Neural crest cell (in vitro differentiated cells): ENCODE measurements at regions not wholly inside any gene's neighbourhood (a gene's known extent, or its start where the extent isn't known, plus 50 kb on each side); places are given as distances from the start of the nearest gene placed in this dataset.

Source experiments
- DNase-seq: peaks from one replicate; pipeline ENCODE4 v3.0.0; 2021; ENCODE audit warnings: low read depth, mixed read lengths, low spot score
- H3K27ac Mint-ChIP-seq: one replicate; pipeline ENCODE4 v1.8.0; 2021; ENCODE audit warnings: mild to moderate bottlenecking, mixed read lengths; ENCODE audit not compliant: unreplicated experiment
- H3K27me3 Mint-ChIP-seq: 2 replicates; pipeline ENCODE4 v1.8.0; 2021; ENCODE audit warnings: low read depth, mild to moderate bottlenecking, mixed read lengths
- H3K36me3 Mint-ChIP-seq: 2 replicates; pipeline ENCODE4 v1.8.0; 2021; ENCODE audit warnings: low read depth, mild to moderate bottlenecking, mixed read lengths
- H3K4me1 Mint-ChIP-seq: 2 replicates; pipeline ENCODE4 v1.8.0; 2021; ENCODE audit warnings: mixed read lengths
- H3K4me3 Mint-ChIP-seq: one replicate; pipeline ENCODE4 v1.8.0; 2021; ENCODE audit warnings: mild to moderate bottlenecking, mixed read lengths
- H3K9me3 Mint-ChIP-seq: 2 replicates; pipeline ENCODE4 v1.8.0; 2021; ENCODE audit warnings: mixed read lengths
- TF ChIP-seq, protein P1 (sequence below): fragments of 200-600 bp; sonication (generic); conservative IDR thresholded peaks from 2 replicates; pipeline ENCODE4 v1.5.0; 2021; ENCODE audit warnings: antibody characterized with exemption, mild to moderate bottlenecking

DNA sequence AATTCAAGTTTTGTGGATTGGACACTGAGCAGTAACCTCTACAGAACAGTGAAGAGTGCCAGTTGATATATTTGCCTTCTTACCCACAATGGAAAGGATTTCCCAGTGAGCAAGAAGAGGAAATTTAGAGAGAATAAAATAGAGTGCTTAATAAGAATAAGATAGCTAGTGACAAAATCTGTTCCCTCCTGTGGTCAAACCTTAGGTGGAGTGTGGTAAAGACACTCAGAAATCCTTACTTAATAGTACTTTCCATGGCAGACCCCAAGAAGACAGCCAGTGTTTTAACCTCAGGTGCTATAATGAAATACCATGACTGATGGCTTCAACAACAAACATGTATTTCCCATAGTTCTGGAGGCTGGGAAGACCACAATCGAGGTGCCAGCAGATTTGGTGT lies 108.4 kb upstream of the TNFAIP3 start:
- Mint-ChIP-seq H3K4me3 (no peak overlapping the region), H3K9me3 (peaks cover 9% of the 10 kb centered on the region), H3K27me3 (no peaks in the 10 kb centered on the region), H3K4me1 (no peaks in the 10 kb centered on the region), H3K36me3 (peaks cover 3% of the 10 kb centered on the region), H3K27ac (no peak overlapping the region)
- DNase-seq: no peak
- TF ChIP-seq, protein P1, sequence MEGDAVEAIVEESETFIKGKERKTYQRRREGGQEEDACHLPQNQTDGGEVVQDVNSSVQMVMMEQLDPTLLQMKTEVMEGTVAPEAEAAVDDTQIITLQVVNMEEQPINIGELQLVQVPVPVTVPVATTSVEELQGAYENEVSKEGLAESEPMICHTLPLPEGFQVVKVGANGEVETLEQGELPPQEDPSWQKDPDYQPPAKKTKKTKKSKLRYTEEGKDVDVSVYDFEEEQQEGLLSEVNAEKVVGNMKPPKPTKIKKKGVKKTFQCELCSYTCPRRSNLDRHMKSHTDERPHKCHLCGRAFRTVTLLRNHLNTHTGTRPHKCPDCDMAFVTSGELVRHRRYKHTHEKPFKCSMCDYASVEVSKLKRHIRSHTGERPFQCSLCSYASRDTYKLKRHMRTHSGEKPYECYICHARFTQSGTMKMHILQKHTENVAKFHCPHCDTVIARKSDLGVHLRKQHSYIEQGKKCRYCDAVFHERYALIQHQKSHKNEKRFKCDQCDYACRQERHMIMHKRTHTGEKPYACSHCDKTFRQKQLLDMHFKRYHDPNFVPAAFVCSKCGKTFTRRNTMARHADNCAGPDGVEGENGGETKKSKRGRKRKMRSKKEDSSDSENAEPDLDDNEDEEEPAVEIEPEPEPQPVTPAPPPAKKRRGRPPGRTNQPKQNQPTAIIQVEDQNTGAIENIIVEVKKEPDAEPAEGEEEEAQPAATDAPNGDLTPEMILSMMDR: no peak

- Mint-ChIP-seq H3K9me3 (peaks cover 9% of the 10 kb centered on the region), H3K36me3 (peaks cover 3% of the 10 kb centered on the region), H3K27me3 (no peaks in the 10 kb centered on the region), H3K27ac (no peak overlapping the region), H3K4me1 (no peaks in the 10 kb centered on the region), H3K4me3 (no peak overlapping the region)
- DNase-seq: no peak
- TF ChIP-seq, protein P1: no peak
Measured at GRCh38 chr6:137759624-137760023, 107.4 kb upstream of the TNFAIP3 start.

DNA sequence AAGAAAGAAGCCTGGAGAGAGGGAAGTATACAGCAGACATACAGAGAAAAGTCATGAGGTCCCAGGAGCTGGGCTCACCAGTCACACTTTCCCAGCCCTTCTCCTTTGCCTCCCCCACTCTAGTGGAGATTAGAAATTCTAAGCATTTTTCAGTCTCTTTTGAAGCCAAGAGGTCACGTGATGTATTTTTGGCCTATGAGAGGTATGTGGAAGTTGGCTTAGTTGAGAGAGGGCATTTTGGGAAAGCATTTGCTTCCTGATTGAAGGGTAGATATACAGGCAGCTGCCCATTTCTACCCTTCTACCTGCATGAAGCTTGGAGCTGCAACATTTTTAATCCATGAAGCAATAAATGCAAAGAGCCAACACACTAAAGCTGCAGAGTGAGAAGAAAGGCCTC lies 106.0 kb upstream of the TNFAIP3 start:
- H3K9me3 Mint-ChIP-seq: peaks cover 2% of the 10 kb centered on the region
- no peaks in the 10 kb centered on the region for H3K4me1 Mint-ChIP-seq
- H3K36me3 Mint-ChIP-seq: peaks cover 3% of the 10 kb centered on the region
- H3K27me3 Mint-ChIP-seq: no peaks in the 10 kb centered on the region
- no peak for DNase-seq
- H3K27ac Mint-ChIP-seq: no peak overlapping the region
- TF ChIP-seq, protein P1: no peak
- H3K4me3 Mint-ChIP-seq: no peak overlapping the region

- peaks cover 3% of the 10 kb centered on the region for H3K36me3 Mint-ChIP-seq
- no peak for DNase-seq
- no peak overlapping the region for H3K27ac Mint-ChIP-seq
- H3K4me3 Mint-ChIP-seq: no peak overlapping the region
- peaks cover 2% of the 10 kb centered on the region for H3K9me3 Mint-ChIP-seq
- no peaks in the 10 kb centered on the region for H3K4me1 Mint-ChIP-seq
- TF ChIP-seq, protein P1: no peak
- no peaks in the 10 kb centered on the region for H3K27me3 Mint-ChIP-seq
Measured at GRCh38 chr6:137761487-137761886, 105.6 kb upstream of the TNFAIP3 start.

DNA sequence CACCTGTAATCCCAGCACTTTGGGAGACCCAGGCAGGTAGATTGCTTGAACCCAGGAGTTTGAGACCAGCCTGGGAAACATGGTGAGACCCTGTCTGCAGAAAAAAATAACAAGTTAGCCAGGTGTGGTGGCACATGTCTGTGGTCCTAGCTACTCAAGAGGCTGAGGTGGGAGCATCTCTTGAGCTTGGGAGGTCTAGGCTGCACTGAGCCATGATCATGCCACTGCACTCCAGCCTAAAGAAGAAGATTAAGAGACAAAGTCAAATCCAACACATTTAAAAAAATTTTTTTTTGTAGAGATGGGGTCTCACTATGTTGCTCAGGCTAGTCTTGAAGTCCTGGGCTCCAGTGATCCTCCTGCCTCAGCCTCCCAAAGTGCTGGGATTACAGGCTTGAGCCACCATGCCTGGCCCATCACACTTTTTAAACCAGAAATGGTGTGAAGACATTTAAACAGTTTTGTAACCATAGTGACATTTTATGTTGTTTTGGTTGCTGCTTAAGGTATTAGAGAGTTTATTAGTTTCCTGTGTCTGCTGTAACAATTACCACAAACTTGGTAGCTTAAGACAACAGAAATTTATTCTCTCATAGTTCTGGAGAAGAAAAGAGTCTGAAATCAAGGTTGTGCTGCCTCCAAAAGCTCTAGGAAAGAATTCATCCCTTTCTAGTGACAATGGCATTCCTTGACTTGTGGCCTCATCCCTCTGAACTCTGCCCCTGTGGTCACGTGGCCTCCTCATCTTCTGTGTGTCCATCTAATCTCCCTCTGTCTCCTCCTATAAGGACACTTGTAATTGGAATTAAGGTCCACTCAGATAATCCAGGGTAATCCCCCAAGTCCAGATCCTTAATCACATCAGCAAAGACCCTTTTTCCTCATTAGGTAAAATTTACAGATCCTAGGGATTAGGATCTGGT lies 104.6 kb upstream of the TNFAIP3 start:
- TF ChIP-seq, protein P1: no peak
- Mint-ChIP-seq H3K9me3 (peaks cover 2% of the 10 kb centered on the region), H3K4me3 (no peak overlapping the region), H3K4me1 (no peaks in the 10 kb centered on the region), H3K27ac (no peak overlapping the region), H3K36me3 (peaks cover 3% of the 10 kb centered on the region), H3K27me3 (no peaks in the 10 kb centered on the region)
- no peak for DNase-seq
